RCC 7860 (cell line): ENCODE measurements at regions not wholly inside any gene's neighbourhood (a gene's known extent, or its start where the extent isn't known, plus 50 kb on each side); places are given as distances from the start of the nearest gene placed in this dataset.

Experiments used
- DNase-seq: peaks from one replicate; pipeline ENCODE4 v3.0.0-alpha.2; 2015; ENCODE audit warnings: low spot score
- FAIRE-seq: peaks from 2 replicates; lab custom pipeline; 2012; peaks lifted over from hg19 to GRCh38; lab: Jason Lieb, UNC

DNA sequence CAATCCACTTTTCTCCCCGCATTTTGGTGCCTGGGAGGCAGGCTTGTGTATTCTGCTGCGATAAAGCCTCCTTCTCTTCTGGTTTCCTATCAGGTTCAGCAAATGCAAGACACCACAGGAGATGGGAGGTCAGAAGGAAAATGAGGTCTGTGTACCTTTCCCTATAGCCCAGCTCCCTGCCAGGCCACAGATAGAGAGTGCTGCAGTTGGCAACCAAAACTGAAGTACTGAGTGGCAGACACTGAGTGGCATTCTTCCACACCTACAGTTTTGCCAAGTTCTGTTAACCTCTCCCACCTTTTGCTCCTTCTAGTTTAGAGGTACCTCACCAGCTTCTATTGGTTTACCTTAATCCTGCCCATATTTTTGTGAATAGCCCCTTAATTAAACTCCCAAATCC is 948.4 kb downstream of the SORCS1 start:
- no peak for FAIRE-seq
- DNase-seq = no peak

DNA sequence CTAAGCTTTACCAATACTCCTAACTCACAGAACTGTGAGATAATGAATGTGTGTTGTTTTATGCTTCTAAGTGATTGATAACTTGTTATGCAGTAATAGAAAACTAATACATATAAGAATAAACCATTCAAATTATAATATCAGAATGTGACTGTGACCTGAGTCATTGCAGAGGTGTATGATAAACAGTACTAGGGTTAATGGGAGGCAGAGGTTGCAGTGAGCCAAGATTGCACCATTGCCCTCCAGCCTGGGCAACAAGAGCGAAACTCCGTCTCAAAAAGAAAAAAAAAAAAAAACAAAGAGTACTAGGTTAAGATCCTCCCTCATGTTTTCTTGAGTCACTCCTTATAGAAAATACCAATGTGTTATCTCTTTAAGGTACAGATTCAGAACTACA is 950.3 kb downstream of the SORCS1 start:
- FAIRE-seq = no peak
- DNase-seq = no peak

DNA sequence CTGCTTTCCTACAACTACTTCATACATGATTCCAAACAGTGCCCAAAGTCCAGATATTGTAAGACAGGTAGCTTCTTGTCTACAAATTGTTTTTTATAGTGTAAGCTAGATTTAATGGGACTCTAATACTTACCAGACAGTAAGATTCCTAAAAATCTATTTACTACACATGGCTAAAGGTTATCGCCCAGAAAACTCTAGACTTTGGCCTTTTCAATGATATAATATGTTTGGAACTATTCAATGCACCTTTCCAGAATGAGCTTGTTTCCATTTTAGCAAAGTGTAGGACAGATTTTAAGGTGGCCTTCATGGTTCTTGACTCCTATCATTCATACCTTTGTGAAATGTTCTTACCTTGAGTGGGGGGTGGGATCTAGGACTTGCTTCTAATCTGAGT is 951.0 kb downstream of the SORCS1 start:
- FAIRE-seq (no peak), DNase-seq (no peak)

DNA sequence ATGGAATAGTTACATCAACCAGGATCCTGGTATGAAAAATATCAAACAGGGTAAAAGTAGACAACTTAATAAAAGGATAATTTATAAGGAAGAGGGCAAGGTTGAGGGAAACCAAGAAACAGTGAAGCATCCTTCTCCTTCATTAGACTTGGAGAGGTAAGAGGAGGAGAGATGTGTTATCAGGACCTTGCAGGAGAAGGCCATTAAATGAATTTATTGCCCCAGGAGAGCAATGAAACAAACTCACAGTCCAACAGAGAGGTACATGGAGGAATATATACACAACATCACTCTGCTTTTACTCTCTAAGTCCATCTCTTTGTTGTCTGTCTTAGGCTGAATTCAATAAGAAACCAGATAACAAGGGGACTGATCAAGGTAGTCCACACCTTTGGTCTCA is 966.2 kb downstream of the SORCS1 start:
- FAIRE-seq (no peak), DNase-seq (no peak)

DNA sequence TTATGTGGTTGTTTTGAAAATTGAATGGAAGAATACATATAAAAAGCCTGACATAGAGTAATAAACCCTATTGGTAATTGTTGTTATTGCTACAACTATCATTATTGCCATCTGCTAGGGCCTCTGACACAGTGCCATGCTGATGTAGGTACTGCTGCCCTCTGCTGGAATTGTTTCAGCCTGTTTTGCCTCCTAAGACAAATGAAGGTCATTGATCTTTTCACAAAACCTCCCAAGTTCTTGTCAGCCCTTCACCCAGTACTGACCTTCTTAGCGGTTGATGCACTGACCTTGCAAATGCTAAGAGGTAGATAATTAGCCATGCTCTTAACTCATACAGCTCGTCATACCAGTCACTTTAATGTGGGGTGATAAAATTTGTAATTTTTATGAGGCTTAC is 975.2 kb downstream of the SORCS1 start:
- no peak for DNase-seq
- no peak for FAIRE-seq

DNA sequence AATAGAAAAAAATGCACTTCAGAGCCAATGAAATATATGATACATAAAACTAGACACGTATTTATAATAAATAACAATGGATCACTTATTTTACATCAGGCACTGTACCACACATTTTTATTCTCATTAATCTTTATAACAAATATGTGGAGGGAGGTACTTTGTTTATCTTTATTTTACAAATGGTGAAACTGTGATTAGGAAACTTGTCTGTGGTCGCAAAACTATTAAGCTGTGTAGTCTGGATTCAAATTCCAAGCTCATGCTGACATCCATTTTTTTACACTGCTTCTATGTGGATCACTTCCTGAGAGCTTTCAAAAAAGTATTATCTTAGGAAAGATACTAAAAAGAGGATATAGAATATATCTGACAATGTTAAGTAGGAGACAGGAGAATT is 978.6 kb downstream of the SORCS1 start:
- FAIRE-seq (no peak), DNase-seq (no peak)

DNA sequence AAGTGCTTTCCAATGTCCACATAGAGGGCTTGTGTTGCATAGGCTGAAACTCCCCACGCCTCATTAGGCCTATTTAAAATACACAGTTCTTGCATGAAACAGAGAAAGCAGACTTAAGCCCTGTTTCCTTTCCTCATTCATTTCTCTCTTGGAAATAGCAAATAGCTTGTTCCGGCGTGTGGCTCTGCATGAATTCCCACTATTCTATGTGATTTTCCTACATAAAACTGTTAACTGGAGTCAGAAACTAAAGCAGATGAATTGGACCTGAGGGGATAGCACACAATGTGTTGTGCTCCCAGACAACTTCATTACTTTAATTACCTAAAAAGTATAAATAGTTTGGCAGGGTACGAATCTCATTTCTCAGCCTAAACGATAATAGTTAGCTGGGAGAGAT is 981.5 kb downstream of the SORCS1 start:
- DNase-seq (no peak), FAIRE-seq (no peak)

DNA sequence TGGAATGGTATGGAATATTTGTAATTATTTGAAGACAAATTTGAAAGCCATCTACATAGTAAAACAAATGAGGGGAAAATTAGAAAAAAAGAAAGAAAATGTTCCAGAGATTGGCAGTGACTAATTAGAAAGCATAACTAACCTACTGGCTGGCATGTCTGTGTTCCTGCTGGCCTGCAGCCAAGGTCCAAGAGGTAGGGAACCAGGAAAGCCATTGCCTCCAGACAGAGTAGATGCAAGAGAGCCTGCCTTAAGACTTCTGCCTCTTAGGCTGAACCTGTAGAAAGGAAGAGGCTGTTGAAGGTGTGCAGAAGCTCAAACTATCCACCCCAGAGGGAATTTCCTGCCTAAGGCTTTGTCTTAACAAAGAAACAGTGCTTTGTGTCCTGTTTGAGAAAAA is 982.0 kb downstream of the SORCS1 start:
- DNase-seq = no peak
- FAIRE-seq = no peak

DNA sequence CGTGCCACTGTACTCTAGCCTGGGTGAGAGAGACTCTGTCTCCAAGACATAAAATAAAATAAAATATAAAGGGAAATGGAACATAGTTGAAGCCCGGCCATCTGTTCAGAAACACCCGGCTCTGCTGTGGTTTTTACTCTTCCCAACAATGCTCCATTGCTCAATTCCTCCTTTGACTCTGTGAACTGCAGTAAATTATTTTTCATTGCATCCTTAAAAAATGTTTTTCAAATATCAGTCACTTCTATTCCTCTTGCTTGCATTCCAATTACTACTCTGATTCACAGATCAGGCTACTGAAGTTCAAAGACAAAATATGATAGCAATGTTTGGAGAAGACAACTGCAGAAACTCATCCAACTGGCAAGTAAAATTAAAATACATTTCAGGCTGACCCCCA is 983.0 kb downstream of the SORCS1 start:
- no peak for DNase-seq
- no peak for FAIRE-seq

DNA sequence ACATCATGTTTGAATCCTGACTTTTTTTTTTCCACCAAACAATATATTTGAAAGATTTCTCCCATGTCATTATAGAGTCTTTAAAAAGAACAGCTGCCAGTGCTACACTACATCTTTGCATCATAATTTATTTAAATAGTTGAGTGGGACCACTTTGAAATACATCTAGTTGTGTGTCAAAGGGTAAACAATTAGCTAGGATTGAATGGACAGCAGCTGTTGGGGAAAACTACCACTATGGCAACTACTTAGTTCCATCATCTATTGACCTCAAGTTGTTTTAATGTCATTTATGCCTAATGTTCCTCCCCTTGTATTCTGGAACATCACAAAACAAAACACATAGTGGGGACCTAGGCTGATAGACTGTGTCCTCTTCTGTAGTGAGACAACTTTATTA is 985.1 kb downstream of the SORCS1 start:
- FAIRE-seq = no peak
- DNase-seq = no peak

DNA sequence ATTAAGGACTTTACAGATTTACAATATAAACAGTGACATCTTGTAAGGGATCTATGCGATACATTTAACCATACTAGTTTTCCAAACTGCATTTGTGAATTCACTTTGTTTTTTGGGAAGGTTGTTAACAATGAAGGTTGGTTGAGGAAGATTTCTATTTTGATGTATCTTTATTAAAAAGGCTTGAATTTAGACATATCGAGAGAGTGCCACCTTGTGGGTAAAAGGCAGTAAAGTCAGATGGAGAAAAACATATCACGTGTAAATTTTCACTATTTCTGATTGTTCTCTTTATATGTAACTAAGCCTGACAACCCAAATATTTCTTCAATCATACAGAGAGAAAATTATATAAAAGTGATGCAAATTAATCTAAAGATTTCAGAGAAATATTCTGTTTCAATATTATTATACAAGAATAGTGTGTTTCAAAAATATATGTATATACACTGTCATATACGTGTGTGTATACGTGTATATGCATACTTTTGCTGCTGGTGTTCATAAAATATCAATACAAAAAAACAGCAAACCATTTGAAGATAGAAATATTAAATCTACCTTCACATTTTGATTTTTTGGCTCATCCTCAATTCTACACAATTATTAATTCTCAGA is 988.6 kb downstream of the SORCS1 start:
- DNase-seq = peak; percentile 21

DNA sequence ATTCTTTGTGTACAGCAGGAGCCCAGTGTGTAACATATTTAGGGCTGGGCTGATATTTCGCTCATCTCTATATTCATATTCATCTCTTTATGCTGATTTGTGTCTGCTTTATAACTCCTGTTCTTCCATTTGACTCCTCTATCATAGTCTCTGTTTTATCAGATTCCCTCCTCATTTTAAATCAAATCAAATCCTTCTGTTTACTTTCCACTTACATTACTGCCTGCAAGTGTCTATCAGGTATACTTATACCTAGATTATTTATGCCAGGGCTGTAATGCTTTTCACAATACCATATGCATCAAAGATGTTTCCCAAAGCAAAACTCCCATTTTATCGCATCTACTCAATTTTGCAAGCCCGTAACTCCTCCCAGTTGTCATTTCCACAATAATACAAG is 990.7 kb downstream of the SORCS1 start:
- DNase-seq = no peak
- FAIRE-seq = no peak

More for the DNA sequence above, 988.6 kb downstream of the SORCS1 start:
- peak; percentile 51 for FAIRE-seq

DNA sequence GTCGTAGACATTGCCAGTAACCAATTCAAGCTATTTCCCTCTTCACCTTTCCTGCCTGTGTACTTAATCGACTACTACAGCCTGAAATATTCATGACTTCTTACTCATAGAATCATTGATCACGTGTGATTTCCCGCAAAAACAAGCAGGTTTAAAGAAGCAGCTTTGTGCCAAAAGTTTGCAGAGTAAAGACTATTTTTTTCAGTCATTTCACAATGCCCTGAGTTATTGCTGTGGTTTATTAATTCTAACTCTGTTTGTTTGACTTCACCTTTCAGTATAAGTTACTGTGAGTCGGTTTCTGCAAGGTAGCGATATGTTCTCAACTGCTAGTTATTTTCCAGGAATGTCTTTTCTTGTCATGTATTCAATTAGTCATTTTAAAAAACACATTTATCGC is 995.3 kb downstream of the SORCS1 start:
- DNase-seq (no peak), FAIRE-seq (no peak)

DNA sequence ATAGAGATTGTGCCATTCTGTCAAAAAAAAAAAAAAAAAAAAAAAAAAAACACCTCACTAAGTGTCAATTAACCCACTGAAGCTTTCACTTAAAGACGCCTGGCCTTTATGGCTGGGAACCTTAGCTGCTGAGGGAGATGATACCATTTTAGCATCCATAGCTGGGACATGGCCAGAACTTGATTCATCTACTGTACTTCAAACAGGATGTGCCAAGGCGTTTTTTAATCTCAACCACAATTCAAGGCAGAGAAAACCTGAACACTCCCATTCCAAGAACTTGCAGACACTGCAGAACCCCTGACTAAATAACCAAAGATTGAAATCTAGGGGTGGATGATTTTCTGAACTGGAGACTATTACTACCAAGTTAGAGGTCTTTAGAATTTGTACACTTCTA is 996.6 kb downstream of the SORCS1 start:
- FAIRE-seq = no peak
- no peak for DNase-seq

DNA sequence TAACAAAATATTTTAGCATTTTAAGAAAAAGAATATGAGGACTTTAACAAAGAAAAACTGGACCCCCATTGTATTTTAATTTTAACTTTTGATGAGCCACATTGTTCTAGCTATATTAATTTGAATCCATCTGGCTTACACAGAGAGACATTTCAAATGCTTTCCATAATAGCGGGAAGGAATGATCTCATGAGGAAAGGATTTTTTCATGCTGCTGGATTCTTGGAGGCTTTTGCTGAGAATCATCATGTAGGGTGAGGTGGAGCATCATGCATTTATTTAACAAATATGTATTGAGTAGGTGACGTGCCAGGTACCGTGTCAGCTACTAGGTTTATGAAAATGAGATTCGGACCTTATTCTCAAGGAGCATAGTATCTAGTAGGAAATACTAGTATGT is 1006.3 kb downstream of the SORCS1 start:
- FAIRE-seq = no peak
- DNase-seq = no peak

DNA sequence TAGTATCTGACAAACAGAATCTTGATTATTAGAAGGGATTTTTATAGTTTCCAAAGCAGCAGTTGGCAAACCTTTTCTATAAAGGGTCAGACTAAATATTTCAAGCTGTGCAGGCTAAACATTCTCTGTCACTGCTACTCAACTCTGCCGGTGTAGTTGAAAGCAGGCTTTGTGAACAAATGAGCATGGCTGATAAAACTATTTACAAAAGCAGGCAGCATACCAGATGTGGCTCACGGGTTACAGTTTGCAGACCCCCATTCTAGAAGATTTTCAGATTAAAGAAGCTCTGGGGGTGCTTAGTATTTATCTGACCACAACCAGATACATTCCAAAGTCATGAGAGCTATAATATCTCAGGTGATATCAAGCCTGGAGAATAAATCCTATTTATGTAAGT is 1017.5 kb downstream of the SORCS1 start:
- no peak for DNase-seq
- no peak for FAIRE-seq

DNA sequence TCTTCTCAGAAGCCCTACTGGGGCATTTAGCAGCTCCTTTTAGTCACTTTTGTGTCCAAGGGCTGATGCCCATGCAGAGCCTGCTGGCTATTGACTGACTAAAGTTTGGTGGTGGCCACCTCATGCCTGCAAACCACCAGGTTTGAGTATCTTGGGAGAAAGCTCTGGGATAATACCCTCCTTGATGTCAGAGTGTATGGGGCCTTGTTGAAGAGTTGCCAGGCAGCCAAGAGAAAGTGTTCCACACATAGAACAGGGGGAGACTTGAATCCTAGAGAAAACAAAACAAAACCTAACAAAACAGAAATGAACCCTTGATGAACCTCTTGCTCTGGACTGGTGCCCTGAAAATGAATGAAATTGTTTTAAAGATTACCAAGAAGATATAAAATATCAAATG is 1024.6 kb downstream of the SORCS1 start:
- no peak for FAIRE-seq

DNA sequence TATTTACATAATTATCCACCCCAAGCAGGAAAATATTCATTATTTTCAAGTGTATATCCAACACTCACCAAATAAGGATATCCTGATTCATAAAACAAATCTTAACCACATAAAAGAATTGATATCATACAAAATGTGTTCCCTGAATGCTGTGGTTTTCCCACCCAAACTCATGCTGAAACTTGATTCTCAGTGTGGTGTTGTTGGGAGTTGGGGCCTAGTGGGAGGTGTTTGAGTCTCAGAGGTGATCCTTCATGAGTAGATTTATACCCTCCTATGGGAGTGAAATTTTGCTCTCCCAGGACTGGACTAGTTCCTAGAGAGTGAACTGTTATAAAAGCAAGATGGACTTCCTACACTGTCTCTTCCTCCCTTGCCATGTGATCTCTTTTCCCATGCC is 1028.3 kb downstream of the SORCS1 start:
- FAIRE-seq = no peak
- no peak for DNase-seq

More for the DNA sequence above, 1024.6 kb downstream of the SORCS1 start:
- no peak for DNase-seq

DNA sequence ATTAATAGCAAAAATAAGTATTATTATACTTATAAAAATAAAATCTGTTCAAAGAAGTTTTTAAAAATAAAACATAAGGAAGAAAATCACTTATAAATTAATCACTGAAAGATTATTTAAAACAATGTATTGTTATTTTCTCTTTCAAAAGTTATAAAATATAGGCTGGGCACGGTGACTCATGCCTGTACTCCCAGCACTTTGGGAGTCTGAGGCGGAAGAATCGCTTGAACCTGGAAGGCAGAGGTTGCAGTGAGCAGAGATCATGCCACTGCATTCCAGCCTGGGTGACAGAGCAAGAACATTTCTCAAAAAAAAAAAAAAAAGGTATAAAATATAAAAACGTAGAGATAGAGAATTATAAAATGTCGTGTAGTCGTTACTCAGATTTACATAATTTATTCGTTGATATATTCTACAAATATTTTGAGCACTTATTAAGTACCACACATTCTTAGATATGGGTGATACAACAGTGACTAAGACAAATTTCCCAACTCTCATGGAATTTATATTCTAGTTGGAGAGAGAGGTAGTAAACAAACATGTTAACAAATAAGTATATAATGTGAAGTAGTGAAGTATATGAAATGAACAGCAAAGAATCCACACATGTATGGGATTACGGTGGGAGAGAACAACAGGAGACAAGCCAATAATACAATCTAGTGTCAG is 1030.0 kb downstream of the SORCS1 start:
- FAIRE-seq (no peak), DNase-seq (no peak)

DNA sequence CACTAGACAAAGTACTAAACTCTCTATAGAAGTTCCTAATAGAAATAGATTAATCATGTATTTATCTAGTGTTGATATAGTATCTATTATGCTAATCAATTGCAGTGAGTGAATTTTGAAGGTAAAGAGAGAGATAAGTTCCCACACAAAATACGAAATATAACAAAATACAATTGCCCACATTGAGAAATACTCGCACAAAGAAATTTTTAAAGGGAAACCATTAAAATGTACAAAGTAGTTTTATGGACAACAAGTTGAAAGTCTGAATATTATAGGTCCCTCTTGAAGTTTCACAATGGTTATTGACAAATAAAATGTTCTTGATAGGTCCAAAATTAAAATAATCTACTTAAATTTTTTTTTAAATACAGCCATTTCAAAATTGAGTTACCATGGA is 1031.1 kb downstream of the SORCS1 start:
- FAIRE-seq (no peak), DNase-seq (no peak)

DNA sequence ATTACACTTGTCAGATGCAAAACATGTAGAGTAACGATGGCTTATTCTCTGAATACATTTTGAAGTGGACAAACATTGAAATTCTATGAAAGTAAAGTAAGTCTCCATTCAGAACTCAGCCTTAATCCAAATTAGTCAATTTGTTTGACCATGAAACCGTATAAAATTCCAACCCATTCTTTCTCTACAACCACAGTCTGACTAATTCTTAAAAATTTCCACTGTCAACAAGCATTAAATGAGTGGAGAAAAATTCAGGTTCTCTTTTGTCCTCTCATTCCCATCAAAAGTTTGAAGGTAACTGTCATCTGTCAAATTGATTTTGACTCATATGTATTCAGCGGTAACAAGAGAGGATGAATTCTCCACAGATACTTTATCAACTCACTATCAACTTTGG is 1031.5 kb downstream of the SORCS1 start:
- no peak for DNase-seq
- no peak for FAIRE-seq

DNA sequence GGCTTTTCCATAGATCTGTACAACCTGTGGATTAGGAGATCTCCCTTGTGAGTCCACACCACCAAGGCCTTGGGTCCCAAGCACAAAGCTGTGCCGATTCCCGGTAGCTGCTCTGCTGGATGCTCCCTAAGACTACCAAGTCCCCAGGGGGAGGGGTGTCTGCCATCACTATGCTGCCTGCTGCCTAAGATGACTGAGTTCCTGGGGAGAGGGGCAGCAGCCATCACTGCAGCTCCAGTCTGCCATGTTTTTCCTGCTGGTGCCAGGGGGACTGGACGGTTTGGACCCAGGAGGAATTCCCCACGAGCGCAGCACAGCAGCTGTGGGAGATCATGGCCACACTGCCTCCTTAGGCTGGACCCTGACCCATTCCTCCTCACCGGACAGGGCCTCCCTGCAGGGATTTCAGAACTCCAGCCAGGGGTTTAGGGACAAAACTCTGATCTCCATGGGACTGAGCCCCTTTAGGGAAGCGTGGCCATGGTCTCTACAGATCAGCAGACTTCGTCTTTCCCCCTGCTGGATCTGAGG is 1049.8 kb downstream of the SORCS1 start:
- FAIRE-seq (no peak), DNase-seq (no peak)

DNA sequence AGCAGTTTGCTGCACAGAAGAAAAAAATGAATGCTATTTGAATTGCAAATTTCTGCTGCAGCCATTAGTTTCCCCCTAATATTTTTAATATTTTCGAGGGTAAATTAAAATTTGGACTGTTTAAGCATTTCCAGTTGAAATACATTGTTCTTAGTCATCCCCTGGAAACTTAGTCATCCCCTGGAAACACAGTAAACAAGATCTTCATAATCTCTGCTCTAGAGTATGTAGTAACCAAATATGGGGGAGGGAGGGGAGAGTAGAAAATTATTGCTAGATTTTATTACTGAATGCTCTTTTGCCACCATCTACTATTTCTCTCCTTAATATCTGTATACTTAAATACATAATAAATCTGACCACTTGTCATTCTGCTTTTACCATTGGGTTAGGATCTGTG is 1053.3 kb downstream of the SORCS1 start:
- no peak for DNase-seq
- FAIRE-seq = no peak
